ENCODE measurements at regions not wholly inside any gene's neighbourhood (a gene's known extent, or its start where the extent isn't known, plus 50 kb on each side); places are given as distances from the start of the nearest gene placed in this dataset.
"Not testable (repeated sequence)": the region's sequence is repeated elsewhere in the genome, so short reads cannot be mapped to it uniquely, and the experiment has no call there.

DNA sequence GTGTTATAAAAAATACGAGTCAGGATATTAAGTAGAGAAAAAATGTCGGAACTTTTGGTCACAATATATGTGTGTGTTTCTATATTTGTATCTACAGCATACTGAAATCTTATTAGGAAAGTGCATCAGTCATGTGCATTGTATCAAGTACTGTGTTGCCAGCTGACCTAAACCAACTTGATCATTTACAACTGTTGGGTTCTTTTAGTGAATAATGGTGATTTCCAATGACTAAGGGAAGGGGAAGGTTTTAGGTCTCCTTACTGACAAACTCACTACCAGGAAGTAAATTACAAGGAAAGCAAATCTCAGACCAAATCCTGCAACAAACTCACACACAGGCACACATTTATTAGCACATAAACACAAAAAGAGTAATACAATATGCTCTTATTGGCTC is 142.7 kb downstream of the TSEN15 start:
- Histone ChIP-seq H3K4me2 (ENCODE audit: low read depth, low read length) (no peak overlapping the region), H4K8ac (ENCODE audit: low read depth in 2 of 2, low read length in 2 of 2) (no peak overlapping the region), H2AK9ac (replicated peaks; ENCODE audit: low read depth, low read length, poor library complexity) (no peak overlapping the region), H2AK5ac (ENCODE audit: low read depth, low read length) (no peak overlapping the region), H2BK120ac (ENCODE audit: low read depth, low read length) (no peak overlapping the region), H3K9ac (ENCODE audit: low read depth, low read length) (no peak overlapping the region), H2BK15ac (ENCODE audit: low read depth, low read length) (no peak overlapping the region), H3K79me1 (ENCODE audit: low read depth in 1 of 2, low read length in 2 of 2) (no peaks in the 10 kb centered on the region), H2BK20ac (ENCODE audit: low read depth, low read length) (no peak overlapping the region), H3K9me1 (ENCODE audit: insufficient read depth, low read length) (no peaks in the 10 kb centered on the region), H3K14ac (replicated peaks; ENCODE audit: low read depth, low read length) (no peak overlapping the region), H4K20me1 (ENCODE audit: insufficient read depth, low read length) (no peaks in the 10 kb centered on the region), H3K23ac (ENCODE audit: low read depth, low read length) (no peak overlapping the region), H3K56ac (ENCODE audit: extremely low read depth, insufficient read depth, low read length) (no peak overlapping the region), H4K5ac (ENCODE audit: low read depth, low read length) (no peak overlapping the region), H3K9me3 (ENCODE audit: control insufficient read depth, insufficient read depth, low read length) (no peaks in the 10 kb centered on the region), H3K27ac (ENCODE audit: insufficient read depth, low read length) (no peak overlapping the region), H3K4me3 (ENCODE audit: insufficient read depth, low read depth, low read length) (no peak overlapping the region), H2BK5ac (ENCODE audit: low read depth, low read length, poor library complexity, severe bottlenecking) (no peak overlapping the region), H3K4ac (ENCODE audit: low read depth, low read length) (no peak overlapping the region), H3K27me3 (ENCODE audit: control insufficient read depth, insufficient read depth, low read length) (peaks cover 11% of the 10 kb centered on the region), H3K4me1 (ENCODE audit: control insufficient read depth, insufficient read depth, low read length) (peaks cover 2% of the 10 kb centered on the region), H2AFZ (replicated peaks; ENCODE audit: low read length, poor library complexity) (no peak overlapping the region), H3K18ac (ENCODE audit: low read depth, low read length) (no peak overlapping the region), H4K91ac (ENCODE audit: insufficient read depth, low read depth, low read length) (no peak overlapping the region), H3K36me3 (ENCODE audit: control insufficient read depth, insufficient read depth, low read length) (no peaks in the 10 kb centered on the region)
- DNase-seq (peak; percentile 13), ATAC-seq (ENCODE audit: low read depth) (no peak)
- CTCF ChIA-PET: no interaction called here
- POLR2A ChIA-PET (ENCODE audit: unreplicated experiment): no interaction called here
- intact Hi-C loops (cut with micrococcal nuclease): no loop called here
- WGBS, 2 experiments (ENCODE audit: extremely low coverage in 2 of 2, insufficient read length in 1 of 2): no CpG with 5 or more reads among the region's 2 CpGs
- dilution Hi-C loops (cut with HindIII; ENCODE audit: low sequenced_read_pairs, unreplicated experiment): no loop called here
- BruUV-seq (replicated peaks): no TSS peak
- in situ Hi-C loops (cut with MboI; ENCODE audit: low sequenced_read_pairs): no loop called here
- no peak for TF ChIP-seq NFE2L2 (IDR thresholded peaks at IDR 0.05; ENCODE audit: low read depth, low read length)
- no peak for TF ChIP-seq RAD21 (IDR thresholded peaks at IDR 0.05; ENCODE audit: low read length)

DNA sequence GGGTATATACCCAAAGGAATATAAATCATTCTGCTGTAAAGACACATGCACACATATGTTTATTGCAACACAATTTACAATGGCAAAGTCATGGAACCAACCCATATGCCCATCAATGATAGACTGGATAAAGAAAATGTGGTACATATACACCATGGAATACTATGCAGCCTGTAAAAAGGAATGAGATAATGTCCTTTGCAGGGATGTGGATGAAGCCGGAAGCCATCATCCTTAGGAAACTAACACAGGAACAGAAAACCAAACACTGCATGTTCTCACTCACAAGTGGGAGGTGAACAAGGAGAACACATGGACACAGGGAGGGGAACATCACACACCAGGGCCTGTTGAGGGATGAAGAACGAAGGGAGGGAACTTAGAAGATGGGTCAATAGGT is 144.2 kb downstream of the TSEN15 start:
- H2AK5ac ChIP-seq (ENCODE audit: low read depth, low read length); H3K79me1 ChIP-seq (ENCODE audit: low read depth in 1 of 2, low read length in 2 of 2); H4K8ac ChIP-seq (ENCODE audit: low read depth in 2 of 2, low read length in 2 of 2); H3K9me1 ChIP-seq (ENCODE audit: insufficient read depth, low read length); H2BK120ac ChIP-seq (ENCODE audit: low read depth, low read length); ATAC-seq (ENCODE audit: low read depth); intact Hi-C loops (cut with micrococcal nuclease); DNase-seq; H3K27ac ChIP-seq (ENCODE audit: insufficient read depth, low read length); H2AFZ ChIP-seq (replicated peaks; ENCODE audit: low read length, poor library complexity); H2BK15ac ChIP-seq (ENCODE audit: low read depth, low read length); H3K23ac ChIP-seq (ENCODE audit: low read depth, low read length); H4K5ac ChIP-seq (ENCODE audit: low read depth, low read length); H2BK5ac ChIP-seq (ENCODE audit: low read depth, low read length, poor library complexity, severe bottlenecking); H3K4me3 ChIP-seq (ENCODE audit: insufficient read depth, low read depth, low read length); H3K14ac ChIP-seq (replicated peaks; ENCODE audit: low read depth, low read length); H3K27me3 ChIP-seq (ENCODE audit: control insufficient read depth, insufficient read depth, low read length); H2BK20ac ChIP-seq (ENCODE audit: low read depth, low read length); H3K4ac ChIP-seq (ENCODE audit: low read depth, low read length); H3K4me2 ChIP-seq (ENCODE audit: low read depth, low read length); H3K36me3 ChIP-seq (ENCODE audit: control insufficient read depth, insufficient read depth, low read length); H3K56ac ChIP-seq (ENCODE audit: extremely low read depth, insufficient read depth, low read length); dilution Hi-C loops (cut with HindIII; ENCODE audit: low sequenced_read_pairs, unreplicated experiment); H3K9me3 ChIP-seq (ENCODE audit: control insufficient read depth, insufficient read depth, low read length); H3K4me1 ChIP-seq (ENCODE audit: control insufficient read depth, insufficient read depth, low read length); H4K91ac ChIP-seq (ENCODE audit: insufficient read depth, low read depth, low read length); H3K18ac ChIP-seq (ENCODE audit: low read depth, low read length); in situ Hi-C loops (cut with MboI; ENCODE audit: low sequenced_read_pairs); POLR2A ChIA-PET (ENCODE audit: unreplicated experiment); H2AK9ac ChIP-seq (replicated peaks; ENCODE audit: low read depth, low read length, poor library complexity); H3K9ac ChIP-seq (ENCODE audit: low read depth, low read length); CTCF ChIA-PET; H4K20me1 ChIP-seq (ENCODE audit: insufficient read depth, low read length); BruUV-seq (replicated peaks): not testable (repeated sequence)
- no CpG with 5 or more reads among the region's 2 CpGs for WGBS, 2 experiments (ENCODE audit: extremely low coverage in 2 of 2, insufficient read length in 1 of 2)
